ENCODE measurements at regions not wholly inside any gene's neighbourhood (a gene's known extent, or its start where the extent isn't known, plus 50 kb on each side); places are given as distances from the start of the nearest gene placed in this dataset.

GRCh38 chr5:120152472-120152871 lies 311.6 kb upstream of the PRR16 start:
- TF ChIP-seq CTCF (conservative IDR thresholded peaks at IDR 0.05; ENCODE audit: low read depth, low read length) (no peak), EZH2 (IDR thresholded peaks at IDR 0.05; ENCODE audit: borderline replicate concordance, low read depth, low read length, poor library complexity, severe bottlenecking) (no peak)
